Effector CD4-positive, alpha-beta T cell (primary cell): ENCODE measurements at regions not wholly inside any gene's neighbourhood (a gene's known extent, or its start where the extent isn't known, plus 50 kb on each side); places are given as distances from the start of the nearest gene placed in this dataset.

ENCODE experiments used
- DNase-seq: peaks from one replicate; pipeline ENCODE4 v3.0.0-alpha.2; 2020

GRCh38 chr5:168162464-168162863, 129.0 kb upstream of the WWC1 start:
- no peak for DNase-seq

- DNase-seq: no peak
Measured at GRCh38 chr5:168163966-168164365, 127.5 kb upstream of the WWC1 start.

GRCh38 chr5:168165221-168165914, 126.1 kb upstream of the WWC1 start:
- no peak for DNase-seq

GRCh38 chr5:168165977-168166376, 125.5 kb upstream of the WWC1 start:
- no peak for DNase-seq

GRCh38 chr5:168167338-168167737, 124.1 kb upstream of the WWC1 start:
- DNase-seq: no peak

GRCh38 chr5:168168978-168169698, 122.3 kb upstream of the WWC1 start:
- DNase-seq: no peak

GRCh38 chr5:168169791-168170190, 121.7 kb upstream of the WWC1 start:
- DNase-seq: no peak

GRCh38 chr5:168171901-168172759, 119.3 kb upstream of the WWC1 start:
- no peak for DNase-seq

GRCh38 chr5:168172760-168173223, 118.7 kb upstream of the WWC1 start:
- DNase-seq: no peak

- no peak for DNase-seq
Measured at GRCh38 chr5:168174376-168174775, 117.1 kb upstream of the WWC1 start.

- no peak for DNase-seq
Measured at GRCh38 chr5:168176251-168176650, 115.2 kb upstream of the WWC1 start.

- no peak for DNase-seq
Measured at GRCh38 chr5:168176941-168177340, 114.5 kb upstream of the WWC1 start.

GRCh38 chr5:168177831-168178450, 113.5 kb upstream of the WWC1 start:
- DNase-seq: no peak

- no peak for DNase-seq
Measured at GRCh38 chr5:168179192-168179593, 112.3 kb upstream of the WWC1 start.

GRCh38 chr5:168182269-168182668, 109.2 kb upstream of the WWC1 start:
- no peak for DNase-seq

- DNase-seq: no peak
Measured at GRCh38 chr5:168184103-168184502, 107.3 kb upstream of the WWC1 start.

GRCh38 chr5:168186289-168187074, 105.0 kb upstream of the WWC1 start:
- DNase-seq: no peak

- no peak for DNase-seq
Measured at GRCh38 chr5:168187614-168188013, 103.8 kb upstream of the WWC1 start.

GRCh38 chr5:168188182-168188581, 103.3 kb upstream of the WWC1 start:
- no peak for DNase-seq

- no peak for DNase-seq
Measured at GRCh38 chr5:168192120-168192519, 99.3 kb upstream of the WWC1 start.

- DNase-seq: no peak
Measured at GRCh38 chr5:168193493-168194250, 97.8 kb upstream of the WWC1 start.
